Tibial nerve (tissue), 4 donors: ENCODE measurements at regions not wholly inside any gene's neighbourhood (a gene's known extent, or its start where the extent isn't known, plus 50 kb on each side); places are given as distances from the start of the nearest gene placed in this dataset.
"Not testable (repeated sequence)": the region's sequence is repeated elsewhere in the genome, so short reads cannot be mapped to it uniquely, and the experiment has no call there.

Experiments
- DNase-seq, 2 donors: peaks; one replicate each; pipeline ENCODE4 v3.0.0-alpha.2; 2019; ENCODE audit warnings: low spot score in 2 of 2
- H3K27ac ChIP-seq, 4 donors: fragments of 200-600 bp; sonication (generic) in 3 of 4; one replicate each; pipeline ENCODE4 v1.5.1; 2017 to 2019; ENCODE audit warnings: mild to moderate bottlenecking in 1 of 4
- H3K27me3 ChIP-seq, 2 donors: fragments of 200-600 bp; sonication (generic) in 1 of 2; one replicate each; pipeline versions ENCODE4 v1.5.1 to v1.6.0; 2017 to 2019
- H3K36me3 ChIP-seq, 3 donors: fragments of 200-600 bp; sonication (generic); one replicate each; pipeline ENCODE4 v1.5.1; 2018 to 2019
- H3K4me1 ChIP-seq, 4 donors: fragments of 200-600 bp; sonication (generic) in 3 of 4; one replicate each; pipeline ENCODE4 v1.5.1; 2017 to 2019
- H3K4me3 ChIP-seq, 4 donors: fragments of 200-600 bp; sonication (generic) in 3 of 4; one replicate each; pipeline ENCODE4 v1.5.1; 2017 to 2019; ENCODE audit warnings: mild to moderate bottlenecking in 1 of 4, moderate library complexity in 1 of 4
- H3K9me3 ChIP-seq, 4 donors: fragments of 200-600 bp; sonication (generic) in 3 of 4; one replicate each; pipeline ENCODE4 v1.5.1; 2017 to 2019
- CTCF ChIP-seq, 5 experiments: fragments of 200-600 bp in 3 of 5; fragments of 450-650 bp in 2 of 5; sonication (generic) in 3 of 5; IDR thresholded peaks; one replicate each; pipeline ENCODE4 v1.5.1; 2016 to 2019; ENCODE audit warnings: antibody characterized with exemption in 5 of 5, mild to moderate bottlenecking in 3 of 5, moderate library complexity in 2 of 5
- EP300 ChIP-seq, 2 donors: sonication (generic); formaldehyde crosslinking; IDR thresholded peaks; one replicate each; pipeline ENCODE4 v1.6.1; 2017; ENCODE audit warnings: antibody characterized with exemption in 2 of 2, mild to moderate bottlenecking in 1 of 2
- POLR2A ChIP-seq, 2 donors: fragments of 450-650 bp; IDR thresholded peaks; one replicate each; pipeline ENCODE4 v1.6.1; 2017; ENCODE audit warnings: antibody characterized with exemption in 2 of 2, mild to moderate bottlenecking in 2 of 2, moderate library complexity in 2 of 2
- WGBS, 2 donors: methylation state at CpG; one replicate each; pipeline ENCODE4 v1.1.5; 2018; 5-methylcytosine and 5-hydroxymethylcytosine counted together

GRCh38 chr2:83340424-83340823 lies 1118.7 kb downstream of the SUCLG1 start:
- no peak overlapping the region for H3K27ac ChIP-seq
- DNase-seq: no peak

GRCh38 chr2:83339942-83340341 lies 1119.1 kb downstream of the SUCLG1 start:
- not testable (repeated sequence) for H3K27ac ChIP-seq, H3K27me3 ChIP-seq, DNase-seq, H3K4me3 ChIP-seq, H3K9me3 ChIP-seq, H3K4me1 ChIP-seq, H3K36me3 ChIP-seq
- 90 to 91% methylated on average over 5 of the region's 5 CpGs for WGBS, 2 donors

More at GRCh38 chr2:83340424-83340823, 1118.7 kb downstream of the SUCLG1 start:
- Histone ChIP-seq H3K4me3 (no peak overlapping the region), H3K9me3 (no peaks in the 10 kb centered on the region), H3K4me1 (no peaks in the 10 kb centered on the region), H3K27me3 (no peaks in the 10 kb centered on the region), H3K36me3 (no peaks in the 10 kb centered on the region)
- WGBS, 2 donors: 71 to 72% methylated on average over 3 of the region's 3 CpGs
- TF ChIP-seq CTCF (IDR thresholded peaks at IDR 0.05) (no peak), EP300 (IDR thresholded peaks at IDR 0.05) (no peak), POLR2A (IDR thresholded peaks at IDR 0.05) (no peak)

GRCh38 chr2:83331810-83332209 lies 1127.3 kb downstream of the SUCLG1 start:
- Histone ChIP-seq H3K4me1 (no peaks in the 10 kb centered on the region), H3K27ac (no peak overlapping the region), H3K36me3 (no peaks in the 10 kb centered on the region), H3K27me3 (no peaks in the 10 kb centered on the region), H3K4me3 (no peak overlapping the region), H3K9me3 (no peaks in the 10 kb centered on the region)
- 96 to 98% methylated on average over 3 of the region's 3 CpGs for WGBS, 2 donors
- no peak for DNase-seq
- TF ChIP-seq EP300 (IDR thresholded peaks at IDR 0.05) (no peak), CTCF (IDR thresholded peaks at IDR 0.05) (no peak), POLR2A (IDR thresholded peaks at IDR 0.05) (no peak)

GRCh38 chr2:83323038-83323437 lies 1136.0 kb downstream of the SUCLG1 start:
- no peaks in the 10 kb centered on the region for H3K27me3 ChIP-seq
- no peaks in the 10 kb centered on the region for H3K4me1 ChIP-seq
- H3K36me3 ChIP-seq: no peaks in the 10 kb centered on the region
- no peak for DNase-seq
- TF ChIP-seq EP300 (IDR thresholded peaks at IDR 0.05) (no peak), CTCF (IDR thresholded peaks at IDR 0.05) (no peak), POLR2A (IDR thresholded peaks at IDR 0.05) (no peak)
- H3K27ac ChIP-seq: no peak overlapping the region
- 23 to 37% methylated on average over 1 of the region's 1 CpG for WGBS, 2 donors
- H3K4me3 ChIP-seq: no peak overlapping the region
- no peaks in the 10 kb centered on the region for H3K9me3 ChIP-seq

- H3K36me3 ChIP-seq: no peaks in the 10 kb centered on the region
- no peaks in the 10 kb centered on the region for H3K9me3 ChIP-seq
- H3K27ac ChIP-seq: no peak overlapping the region
- H3K4me3 ChIP-seq: no peak overlapping the region
- no peaks in the 10 kb centered on the region for H3K4me1 ChIP-seq
- DNase-seq: no peak
- no peaks in the 10 kb centered on the region for H3K27me3 ChIP-seq
- TF ChIP-seq EP300 (IDR thresholded peaks at IDR 0.05) (no peak), CTCF (IDR thresholded peaks at IDR 0.05) (no peak), POLR2A (IDR thresholded peaks at IDR 0.05) (no peak)
These were observed 1139.0 kb downstream of the SUCLG1 start for GRCh38 chr2:83320053-83320452.

GRCh38 chr2:83305758-83306378 lies 1153.2 kb downstream of the SUCLG1 start:
- WGBS, 2 donors: 80 to 86% methylated on average over 11 of the region's 11 CpGs
- Histone ChIP-seq H3K9me3 (no peaks in the 10 kb centered on the region), H3K36me3 (no peaks in the 10 kb centered on the region), H3K4me3 (no peak overlapping the region), H3K27ac (no peak overlapping the region), H3K27me3 (no peaks in the 10 kb centered on the region), H3K4me1 (no peaks in the 10 kb centered on the region)
- no peak for DNase-seq
- TF ChIP-seq POLR2A (IDR thresholded peaks at IDR 0.05) (no peak), EP300 (IDR thresholded peaks at IDR 0.05) (no peak), CTCF (IDR thresholded peaks at IDR 0.05) (no peak)
